OCI-M1 (cell line): ENCODE measurements at regions not wholly inside any gene's neighbourhood (a gene's known extent, or its start where the extent isn't known, plus 50 kb on each side); places are given as distances from the start of the nearest gene placed in this dataset.
A peak's percentile ranks its signal among the peaks of the same experiment; 100 is the strongest.
"Not testable (repeated sequence)": the region's sequence is repeated elsewhere in the genome, so short reads cannot be mapped to it uniquely, and the experiment has no call there.

ENCODE experiments used
- DNase-seq: peaks from one replicate; lab custom pipeline; 2025; lab: John Stamatoyannopoulos, UW

GRCh38 chr16:29234536-29235275 lies 171.8 kb downstream of the NPIPB11 start:
- DNase-seq: not testable (repeated sequence)

DNA sequence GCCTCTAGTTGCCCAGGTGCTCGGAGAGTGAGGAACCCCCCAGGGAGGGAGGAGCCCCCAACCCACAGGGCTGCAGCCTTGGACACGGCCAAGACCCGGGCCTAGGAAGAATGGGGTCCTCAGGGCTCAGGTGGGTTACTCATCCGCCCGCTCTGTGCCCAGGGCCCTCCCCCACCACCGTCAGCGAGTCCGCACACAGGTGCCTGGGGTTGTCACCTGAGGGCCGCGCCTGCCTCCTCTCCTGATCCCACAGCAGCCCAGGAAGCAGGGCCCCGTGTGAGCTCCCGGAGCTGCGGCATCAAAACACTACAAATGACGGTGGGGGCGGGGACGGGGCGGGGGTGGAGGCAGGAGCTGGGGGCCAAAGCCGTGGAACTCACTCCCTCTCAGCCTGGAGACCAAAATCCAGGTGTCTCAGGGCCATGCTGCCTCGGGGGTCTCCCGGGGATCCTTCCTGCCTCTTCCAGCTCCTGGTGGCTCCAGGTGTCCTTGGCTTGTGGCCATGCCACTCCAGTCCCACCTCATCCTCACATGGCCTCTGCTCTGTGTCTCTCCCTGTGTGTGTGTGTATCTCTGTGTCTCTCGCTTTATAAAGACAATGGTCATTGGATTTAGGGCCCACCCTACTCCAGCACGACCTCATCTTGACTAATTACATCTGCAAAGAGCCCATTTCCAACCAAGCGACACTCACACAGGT lies 172.7 kb downstream of the NPIPB11 start:
- DNase-seq: not testable (repeated sequence)

DNA sequence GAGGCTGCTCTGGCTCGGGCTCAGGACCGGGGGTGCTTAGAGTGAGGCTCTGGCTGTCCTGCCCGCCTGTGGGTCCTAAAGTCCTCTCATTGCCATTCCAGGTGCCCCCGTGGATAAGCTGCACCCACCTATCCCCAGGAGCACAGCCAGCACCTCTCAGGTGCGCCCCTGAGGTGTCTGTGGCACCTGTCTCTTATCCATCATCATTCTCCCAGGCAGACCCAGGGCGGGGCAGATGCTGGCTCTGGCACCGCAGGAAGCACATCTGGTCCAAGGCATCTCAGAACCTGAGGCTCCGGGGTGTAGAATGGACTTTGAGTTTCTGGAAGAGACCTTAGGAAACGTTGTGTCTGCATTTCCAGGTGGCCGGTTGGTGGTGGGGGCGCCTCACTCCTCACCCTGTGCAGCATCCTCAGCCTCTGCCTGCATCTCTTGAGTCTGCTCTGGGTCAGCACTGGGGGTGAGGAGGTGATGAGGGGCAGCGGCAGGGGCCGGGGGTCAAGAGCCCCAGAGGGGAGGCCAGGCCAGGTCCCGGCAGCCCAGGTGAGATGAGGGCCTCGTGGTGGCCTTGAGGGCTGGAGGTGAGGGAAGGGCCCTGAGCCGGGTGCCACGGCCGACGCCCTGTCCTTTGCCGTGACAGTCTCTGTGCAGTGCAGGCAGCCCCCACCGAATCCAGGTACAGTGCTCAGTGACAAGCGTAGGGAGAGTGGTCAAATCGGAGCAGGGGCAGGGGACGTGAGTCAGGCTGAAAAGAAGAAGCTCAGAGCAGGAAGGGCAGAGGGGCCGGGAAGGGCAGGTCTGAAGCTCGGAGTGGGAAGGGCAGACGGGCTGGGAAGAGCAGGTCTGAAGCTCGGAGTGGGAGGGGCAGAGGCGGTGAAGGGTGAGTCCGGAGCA lies 173.5 kb downstream of the NPIPB11 start:
- DNase-seq: no peak

GRCh38 chr16:29232160-29232705 lies 174.3 kb downstream of the NPIPB11 start:
- DNase-seq: not testable (repeated sequence)

DNA sequence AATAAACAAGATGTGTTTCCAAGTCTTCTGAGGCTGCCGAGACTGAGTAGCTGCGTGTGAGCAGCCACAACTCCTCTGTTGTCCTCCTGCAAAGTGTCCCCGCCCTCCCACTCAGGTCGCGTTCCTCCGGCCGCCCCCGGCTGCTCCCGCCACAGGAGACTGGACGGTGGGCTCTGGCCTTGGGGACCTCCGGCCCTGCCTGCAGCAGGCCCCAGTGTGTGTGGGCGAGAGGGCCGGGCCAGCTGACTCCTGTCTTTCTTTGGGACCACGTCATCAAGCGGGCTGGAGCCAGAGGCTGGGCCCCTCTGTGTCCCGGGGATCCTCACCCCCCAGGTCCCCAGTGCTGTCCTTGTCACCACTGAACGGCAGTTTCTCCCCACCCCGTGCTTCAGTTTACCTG lies 175.3 kb downstream of the NPIPB11 start:
- DNase-seq: no peak

GRCh38 chr16:29230671-29231096 lies 175.8 kb downstream of the NPIPB11 start:
- DNase-seq: no peak

DNA sequence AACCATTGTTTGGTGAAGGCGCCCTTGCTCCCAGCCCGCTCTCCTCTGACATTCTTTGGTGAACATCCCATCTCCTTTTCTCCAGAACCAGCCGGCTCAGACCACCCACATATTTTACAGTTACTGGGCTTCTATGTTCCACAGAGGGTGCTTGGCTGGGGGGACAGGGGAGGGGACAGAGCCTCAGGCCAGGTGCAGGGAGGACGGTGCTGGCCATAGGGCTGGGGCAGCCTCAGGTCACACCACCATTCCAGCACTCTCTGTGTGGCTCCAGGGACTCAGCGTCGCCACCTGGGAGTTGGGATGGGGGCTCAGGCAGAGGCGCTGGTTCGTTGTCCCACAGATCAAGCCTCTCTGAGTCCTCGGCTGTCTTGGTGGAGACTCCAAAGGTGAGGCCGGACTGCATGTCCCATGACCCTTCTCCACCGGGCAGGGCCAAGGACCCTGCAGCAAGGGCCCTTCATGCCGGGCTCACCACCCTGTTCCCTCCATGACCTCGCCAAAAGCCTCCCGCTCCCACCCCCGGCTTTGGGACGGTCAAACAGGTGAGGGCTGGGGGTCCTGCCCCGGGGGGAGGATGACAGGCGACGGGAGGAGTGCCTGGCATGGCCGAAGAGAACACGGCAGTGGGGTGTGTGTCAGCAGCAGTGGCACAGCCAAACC lies 176.4 kb downstream of the NPIPB11 start:
- not testable (repeated sequence) for DNase-seq

GRCh38 chr16:29229616-29230005 lies 176.9 kb downstream of the NPIPB11 start:
- DNase-seq: not testable (repeated sequence)

GRCh38 chr16:29228664-29229611 lies 177.6 kb downstream of the NPIPB11 start:
- not testable (repeated sequence) for DNase-seq

- peak; percentile 95 for DNase-seq
Measured at GRCh38 chr16:29227751-29228663, 178.5 kb downstream of the NPIPB11 start.

GRCh38 chr16:29226782-29227181 lies 179.7 kb downstream of the NPIPB11 start:
- DNase-seq: no peak

DNA sequence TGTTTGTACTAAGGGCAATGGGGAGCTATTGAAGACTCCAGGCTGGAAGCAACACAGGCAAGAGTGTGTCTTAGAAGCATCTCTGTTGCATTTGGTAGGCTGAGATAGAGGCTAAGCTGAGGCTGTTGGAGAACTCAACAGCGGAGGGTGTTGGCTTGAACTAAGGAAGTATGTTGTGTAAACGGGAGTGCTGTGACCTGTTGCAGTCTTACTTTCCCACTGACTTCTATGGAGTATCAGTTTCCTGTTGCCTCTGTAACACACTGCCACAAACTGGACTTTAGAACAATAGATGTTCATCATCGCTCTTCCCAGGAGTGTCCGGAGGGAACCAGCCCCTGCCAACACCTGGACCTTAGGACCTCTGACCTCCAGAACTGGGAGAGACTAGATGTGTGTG lies 181.8 kb downstream of the NPIPB11 start:
- DNase-seq: not testable (repeated sequence)

DNA sequence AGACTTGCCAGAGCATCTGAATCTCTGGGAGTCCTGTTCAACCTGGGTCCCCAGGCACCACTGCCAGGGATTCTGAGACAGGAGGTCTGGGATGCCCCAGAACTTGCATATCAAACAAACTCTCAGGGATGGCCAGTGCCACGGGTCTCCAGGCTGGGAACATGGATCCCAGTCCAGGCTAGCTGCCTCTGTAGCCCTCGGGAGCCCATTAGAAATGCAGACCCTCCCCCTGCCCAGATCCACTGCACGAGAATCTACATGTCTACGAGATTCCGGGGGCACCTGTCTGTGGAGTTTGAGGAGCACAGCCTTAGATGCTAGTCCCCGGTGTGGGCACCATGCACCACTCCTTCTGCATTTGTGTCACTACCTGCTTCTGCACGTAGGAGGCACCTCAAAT lies 183.9 kb downstream of the NPIPB11 start:
- not testable (repeated sequence) for DNase-seq

DNA sequence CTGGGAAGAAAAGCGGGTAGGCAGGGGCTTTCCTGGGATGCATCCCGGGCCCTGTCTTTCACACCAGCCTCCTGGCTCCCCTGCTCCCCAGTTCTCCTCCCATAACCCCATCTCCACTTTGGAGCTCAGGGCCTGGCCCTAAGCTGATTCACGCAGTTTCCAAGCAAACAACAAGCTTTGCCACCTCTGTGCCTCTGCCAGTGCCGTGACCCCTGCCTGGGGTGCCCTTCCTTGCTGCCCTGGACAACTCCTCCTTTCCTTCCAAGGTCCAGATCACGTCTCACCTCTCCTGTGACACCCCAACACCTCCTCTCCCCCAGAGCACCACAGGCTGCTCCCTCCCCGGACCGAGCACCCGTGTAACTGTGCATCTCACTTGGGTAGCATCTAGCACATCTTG lies 184.5 kb downstream of the NPIPB11 start:
- DNase-seq: not testable (repeated sequence)

DNA sequence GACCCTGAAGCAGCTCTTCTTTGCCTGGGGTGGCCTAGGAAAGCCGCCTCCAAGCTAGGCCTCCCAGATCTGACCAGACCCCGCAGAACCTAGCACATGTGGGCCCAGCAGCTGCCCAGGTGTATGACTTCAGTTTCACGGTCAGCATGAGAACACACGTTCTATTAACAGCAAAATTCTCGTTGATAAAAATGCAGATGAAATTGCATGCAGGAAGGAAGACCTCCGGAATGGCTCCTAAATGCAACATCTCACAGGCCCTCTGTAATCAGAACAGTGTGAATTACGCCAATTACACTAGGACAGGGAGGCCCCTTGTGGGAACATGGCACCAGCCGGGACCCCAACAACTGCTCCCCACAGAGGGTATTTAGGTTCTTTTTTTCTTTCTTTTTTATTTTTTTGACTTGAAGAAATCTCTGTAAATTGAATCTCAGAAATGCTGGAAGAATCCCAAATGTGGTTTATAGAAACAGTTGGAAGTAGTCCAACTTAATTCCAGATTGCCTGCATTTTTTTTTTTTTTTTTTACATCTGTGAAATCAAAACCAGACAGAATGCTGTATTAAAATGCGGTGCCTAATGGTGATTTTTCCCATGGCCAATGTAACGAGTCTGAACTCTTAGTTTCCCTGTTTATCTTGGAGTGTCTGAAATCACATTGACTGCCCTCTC lies 185.1 kb downstream of the NPIPB11 start:
- DNase-seq: not testable (repeated sequence)

GRCh38 chr16:29220647-29221191 lies 185.8 kb downstream of the NPIPB11 start:
- DNase-seq: not testable (repeated sequence)

DNA sequence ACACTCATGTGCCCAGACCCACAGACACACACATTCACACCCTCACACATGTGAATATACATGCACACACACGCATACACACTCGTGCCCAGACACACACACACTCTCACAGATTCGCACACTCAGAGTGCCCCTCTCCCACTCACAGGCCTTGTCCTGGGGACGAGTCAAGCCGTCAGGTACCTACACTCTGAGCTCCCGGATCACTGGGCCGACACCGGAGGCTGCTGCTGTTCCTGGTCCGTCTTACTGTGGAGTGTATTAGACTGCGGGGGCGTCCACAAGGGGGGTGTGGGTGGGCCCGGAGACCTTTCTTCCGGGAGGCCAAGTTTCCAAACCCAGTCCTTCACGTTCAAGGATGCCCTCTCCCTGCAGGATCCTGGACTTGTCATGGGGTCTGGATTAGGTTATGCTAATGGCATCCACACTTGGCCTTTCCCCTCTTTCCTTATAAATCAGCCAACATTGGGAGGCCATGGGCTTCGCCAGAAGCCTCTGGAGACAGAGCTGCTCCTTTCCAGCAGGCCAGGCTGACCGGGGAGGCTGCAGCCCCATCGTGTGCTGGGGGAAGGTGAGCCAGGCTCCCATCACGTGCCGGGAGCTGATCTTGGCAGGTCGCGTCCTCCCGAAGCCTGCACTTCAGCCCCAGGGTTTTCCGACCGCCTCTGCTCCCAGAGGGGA lies 186.4 kb downstream of the NPIPB11 start:
- not testable (repeated sequence) for DNase-seq

GRCh38 chr16:29219562-29219961 lies 186.9 kb downstream of the NPIPB11 start:
- not testable (repeated sequence) for DNase-seq
